Left lobe of liver (tissue), 2 donors: ENCODE measurements at regions not wholly inside any gene's neighbourhood (a gene's known extent, or its start where the extent isn't known, plus 50 kb on each side); places are given as distances from the start of the nearest gene placed in this dataset.
A peak's percentile ranks its signal among the peaks of the same experiment; 100 is the strongest.

Experiments used
- ATAC-seq: fragments of 200-7000 bp; cut with Tn5 transposase; one replicate; pipeline ENCODE4 v1.9.1; 2020; ENCODE audit warnings: mild to moderate bottlenecking, moderate library complexity
- DNase-seq: peaks from one replicate; pipeline ENCODE4 v3.0.0-alpha.2; 2020; ENCODE audit warnings: low spot score
- donor health status: DM: no; HTN: no; CAD: no; lungs with moderate emphysema.
- donor health status: DM: no; HTN: yes; CAD: no.

DNA sequence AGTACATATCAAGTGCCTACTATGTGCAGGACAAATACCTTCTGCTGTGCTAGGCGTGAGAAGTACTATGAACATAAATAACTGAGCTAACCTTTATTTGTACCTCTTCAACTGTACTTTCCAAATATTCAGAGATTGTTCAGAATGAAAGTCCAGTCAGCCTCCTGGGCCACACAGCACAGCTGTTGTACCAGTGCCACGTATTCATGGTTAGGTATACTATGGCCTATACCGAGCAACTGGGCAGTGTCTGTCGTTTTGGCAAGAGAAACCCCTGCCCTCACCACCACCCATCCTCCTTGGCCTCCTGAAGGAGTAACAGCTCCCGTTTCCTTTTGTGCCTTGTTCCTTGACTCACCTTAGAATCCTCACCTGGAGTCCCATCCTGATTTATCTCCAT, 53.0 kb downstream of the RASSF10 start:
- no peak for ATAC-seq
- DNase-seq: no peak

DNA sequence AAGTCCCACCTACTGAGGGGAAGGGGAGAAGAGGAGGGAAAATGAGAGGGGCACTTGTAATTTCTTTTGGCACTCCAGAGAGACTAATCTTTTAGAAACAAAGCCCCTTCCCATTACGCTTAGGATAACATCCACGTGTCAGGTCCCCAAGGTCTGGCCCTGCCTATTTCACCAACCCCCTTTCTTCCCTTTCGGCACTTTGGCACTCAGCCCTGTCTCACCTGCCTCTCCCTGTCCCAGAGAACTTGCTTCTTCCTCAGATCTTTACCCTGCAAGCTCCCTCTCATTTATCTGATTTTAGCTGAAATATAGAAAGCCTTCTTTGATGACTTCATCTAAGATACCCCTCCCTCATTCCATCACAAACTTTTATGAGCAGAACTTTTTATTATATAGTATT, 55.5 kb downstream of the RASSF10 start:
- no peak for ATAC-seq
- DNase-seq: no peak

DNA sequence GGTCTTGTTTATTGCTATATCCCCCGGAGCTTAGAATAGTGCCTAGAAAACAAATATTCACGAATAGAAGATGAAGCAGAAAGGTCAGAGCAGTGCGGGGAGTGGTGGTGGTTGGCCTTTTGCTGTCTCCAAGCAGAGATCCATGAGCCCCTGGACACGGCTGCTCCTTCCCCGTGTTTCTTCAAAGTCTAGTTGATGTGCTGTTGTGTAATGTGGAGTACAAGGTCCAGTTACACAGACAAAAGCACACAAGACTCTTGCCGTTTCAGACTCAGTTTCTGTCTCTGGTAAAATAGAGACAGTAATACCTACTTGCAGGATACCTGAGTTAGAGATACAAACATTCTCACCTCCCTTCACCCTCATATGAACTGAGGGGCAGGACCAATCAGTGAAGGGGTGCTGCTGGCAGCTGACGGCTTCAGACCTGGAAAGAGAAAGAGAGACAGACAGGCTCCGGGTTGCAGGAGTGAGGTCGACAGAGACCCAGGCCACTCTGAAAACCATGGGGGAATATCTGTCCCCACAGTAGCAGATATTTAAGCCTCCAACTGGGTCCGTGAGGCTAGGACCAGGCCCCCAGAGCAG, 56.2 kb downstream of the RASSF10 start:
- peak; percentile 59 for ATAC-seq

DNA sequence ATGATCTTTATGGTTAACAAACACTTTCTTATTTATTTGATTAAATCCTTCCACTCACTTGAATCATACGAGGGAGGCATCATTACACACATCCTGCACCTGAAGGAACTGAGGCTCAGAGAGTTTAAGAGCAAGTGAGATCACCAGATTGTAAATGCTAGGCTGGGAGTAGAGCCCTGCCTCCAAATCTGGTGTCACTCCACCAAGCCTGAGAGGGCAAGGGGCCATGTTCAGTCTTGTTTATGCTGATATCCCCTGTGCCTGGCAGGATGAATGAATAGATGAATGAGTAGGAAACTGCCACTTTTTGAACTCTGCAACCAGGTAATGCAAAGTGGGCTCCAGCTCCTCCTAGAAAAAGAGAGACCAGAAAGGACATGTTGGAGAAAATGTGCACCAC, 59.1 kb downstream of the RASSF10 start:
- no peak for DNase-seq
- no peak for ATAC-seq

More for the DNA sequence above, 56.2 kb downstream of the RASSF10 start:
- no peak for DNase-seq

DNA sequence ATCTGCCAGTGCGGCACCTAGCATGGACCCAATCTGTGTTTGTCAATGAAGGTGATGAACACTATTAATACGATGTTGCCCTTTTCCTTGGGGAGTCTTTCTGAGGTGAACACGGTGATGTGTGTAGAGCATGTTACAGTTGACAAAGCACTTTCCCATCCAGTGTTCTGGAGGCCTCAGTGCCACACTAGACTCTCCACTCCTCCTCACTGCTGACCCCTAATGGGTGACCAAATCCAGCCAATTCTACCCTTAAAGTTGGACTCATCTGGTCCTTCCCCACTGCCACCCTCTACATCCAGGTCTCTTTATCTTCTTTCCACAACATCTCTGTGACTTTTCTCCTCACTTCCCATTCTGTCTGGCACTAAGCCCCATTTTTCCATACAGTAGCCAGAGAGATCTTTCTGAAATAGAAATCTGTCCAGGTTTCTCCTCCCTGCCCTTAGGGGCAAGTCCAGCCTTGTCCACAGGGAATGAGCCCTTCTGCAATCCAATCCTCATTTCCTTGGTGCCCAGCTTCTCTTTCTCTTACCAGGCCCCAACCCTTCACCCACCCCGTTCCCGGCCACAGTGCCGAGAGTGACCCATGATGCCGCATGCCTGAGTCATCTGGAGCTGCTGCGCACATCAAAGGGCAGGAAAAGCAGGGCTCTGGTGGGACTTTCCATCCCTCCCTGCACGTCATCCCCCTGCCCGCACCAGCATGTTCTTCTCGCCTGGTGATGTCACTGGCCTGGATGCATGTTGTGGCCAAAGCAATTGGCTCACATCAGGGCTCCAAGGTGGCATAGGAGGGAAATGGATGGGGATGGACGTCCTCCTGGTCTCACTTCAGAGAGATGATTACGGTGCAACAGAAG, 64.2 kb downstream of the RASSF10 start:
- no peak for DNase-seq
- ATAC-seq: no peak

DNA sequence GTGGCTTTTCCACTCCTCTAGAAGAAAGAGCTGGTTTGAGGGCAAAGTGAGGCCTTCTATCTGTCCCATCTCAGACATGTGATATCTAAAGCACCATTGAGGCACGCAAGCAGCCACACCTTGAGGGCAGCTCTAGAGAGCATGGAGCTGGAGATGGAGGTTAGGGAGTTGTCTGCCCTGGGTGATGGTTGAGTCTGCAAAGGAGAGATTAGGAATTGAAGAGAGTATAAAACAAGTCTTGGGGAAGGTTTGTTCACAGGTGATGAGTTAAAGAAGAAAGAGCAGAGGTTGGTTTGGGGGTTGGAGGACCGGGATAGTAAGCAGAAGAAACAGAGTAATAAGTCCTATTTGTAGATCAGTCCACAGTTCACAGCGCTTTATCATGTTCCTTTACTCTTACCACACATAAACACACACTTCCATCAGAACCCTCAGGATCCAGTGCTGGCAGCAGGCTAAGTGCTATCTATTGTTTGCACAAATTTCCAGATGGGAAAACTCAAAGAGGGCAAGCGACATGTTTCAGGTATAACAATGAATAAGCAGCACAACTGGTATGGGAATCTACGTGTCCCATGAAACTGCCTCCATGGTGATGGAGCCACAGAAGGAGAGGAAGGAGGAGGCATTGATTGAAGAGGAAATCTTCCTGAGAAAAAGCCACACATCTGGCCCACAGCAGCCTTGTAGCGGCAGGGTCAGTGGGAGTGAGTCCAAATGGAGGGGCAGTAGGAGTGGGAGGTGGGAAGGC, 65.8 kb downstream of the RASSF10 start:
- DNase-seq: no peak
- ATAC-seq: no peak

DNA sequence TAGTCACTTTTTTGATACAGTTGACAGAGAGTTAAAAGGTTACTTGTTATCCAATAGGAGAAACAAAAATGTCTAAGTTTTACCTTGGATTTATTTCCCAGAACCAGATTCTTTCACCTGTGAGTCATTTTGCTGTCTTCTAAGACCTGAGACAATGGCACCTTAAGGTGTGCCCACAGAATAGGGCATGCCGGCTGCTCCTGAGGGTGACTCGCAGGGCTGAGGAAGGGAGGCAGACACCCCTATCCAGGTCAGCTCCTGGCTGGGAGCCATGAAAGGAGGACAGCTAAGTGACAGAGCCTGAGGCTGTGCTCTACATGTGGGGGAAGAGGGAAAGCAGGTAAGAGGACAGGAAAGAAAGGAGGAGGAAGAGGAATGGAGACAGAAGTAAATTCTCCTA, 67.8 kb downstream of the RASSF10 start:
- ATAC-seq (no peak), DNase-seq (no peak)

DNA sequence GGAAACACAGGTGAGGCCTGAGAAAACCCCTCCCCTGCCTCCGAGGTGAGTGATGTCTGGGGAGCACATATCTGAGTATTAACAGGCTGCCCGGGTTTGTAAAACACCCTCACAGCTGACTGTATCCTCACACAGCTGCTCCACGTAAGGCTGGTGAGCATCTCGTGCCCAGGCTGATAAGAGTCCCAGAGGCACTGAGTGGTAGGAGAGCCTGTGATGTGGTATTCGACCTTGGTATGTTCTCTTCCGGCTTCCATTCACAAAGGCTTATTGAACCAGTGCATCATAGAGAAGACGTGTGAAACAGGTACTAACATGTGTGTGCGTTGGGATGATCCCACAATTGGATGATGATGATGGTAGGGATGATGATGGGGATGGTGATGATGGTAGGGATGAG, 71.7 kb downstream of the RASSF10 start:
- DNase-seq (no peak), ATAC-seq (no peak)

DNA sequence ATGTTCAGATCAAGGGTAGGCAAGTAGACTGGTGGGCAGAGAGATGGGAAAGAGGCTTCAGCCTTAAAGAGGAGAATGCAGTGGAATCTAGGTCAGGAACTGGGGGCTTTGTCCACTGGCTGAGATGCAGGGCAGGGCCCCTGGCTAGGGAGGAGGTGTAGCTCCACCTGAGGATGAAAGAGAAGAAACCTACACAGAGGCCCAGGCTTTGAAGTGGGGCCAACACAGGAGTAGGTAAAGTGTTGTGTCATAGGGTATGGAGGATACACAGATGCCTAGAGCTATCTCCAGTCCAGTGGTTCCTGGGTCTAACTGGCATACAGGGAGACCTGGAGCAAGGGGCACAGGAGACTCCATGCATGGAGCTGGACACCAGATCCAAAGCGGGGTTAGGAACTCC, 73.5 kb downstream of the RASSF10 start:
- no peak for DNase-seq
- no peak for ATAC-seq

DNA sequence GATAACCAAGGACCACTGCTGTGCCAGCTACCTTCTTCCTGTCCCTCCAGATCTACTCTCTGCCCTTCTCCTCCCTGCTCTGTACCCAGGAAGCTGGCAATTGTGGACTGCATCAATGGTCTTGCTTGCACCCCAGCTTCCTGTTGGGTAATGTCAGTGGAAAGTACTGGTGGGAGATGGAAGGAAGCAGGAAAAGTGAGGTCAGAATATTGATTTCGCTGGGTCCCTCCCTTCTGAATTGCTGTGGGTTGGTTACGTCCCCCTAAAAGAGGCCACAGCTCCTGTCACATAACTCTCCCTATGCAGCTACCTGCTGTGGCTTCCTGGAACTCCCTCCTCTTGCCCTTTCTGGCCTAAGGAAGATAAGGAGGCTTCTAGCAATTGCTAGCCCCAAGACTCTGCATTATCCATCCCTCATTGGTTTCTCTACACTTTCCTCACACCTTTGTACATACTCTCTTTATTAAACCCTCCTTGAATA, 81.2 kb downstream of the RASSF10 start:
- ATAC-seq (no peak), DNase-seq (no peak)

DNA sequence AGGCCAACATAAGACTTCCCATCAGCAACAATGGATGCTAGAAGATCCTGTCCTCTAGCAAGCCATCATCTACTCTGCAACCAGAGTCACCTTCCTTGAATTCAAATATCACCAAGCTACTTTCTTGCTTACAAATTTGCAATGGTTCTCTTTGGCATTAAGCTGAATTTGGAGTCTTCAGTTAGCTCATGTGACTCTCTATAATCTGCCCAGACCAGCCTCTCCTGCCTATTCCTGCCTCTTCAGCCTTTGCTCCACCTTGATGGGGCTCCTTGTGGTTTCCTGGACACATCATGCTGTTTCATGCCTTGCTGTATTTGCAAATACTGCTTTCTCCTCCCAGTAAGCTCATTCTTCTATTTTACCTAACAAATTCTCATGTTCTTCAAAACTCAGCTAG, 82.3 kb downstream of the RASSF10 start:
- DNase-seq (no peak), ATAC-seq (no peak)

DNA sequence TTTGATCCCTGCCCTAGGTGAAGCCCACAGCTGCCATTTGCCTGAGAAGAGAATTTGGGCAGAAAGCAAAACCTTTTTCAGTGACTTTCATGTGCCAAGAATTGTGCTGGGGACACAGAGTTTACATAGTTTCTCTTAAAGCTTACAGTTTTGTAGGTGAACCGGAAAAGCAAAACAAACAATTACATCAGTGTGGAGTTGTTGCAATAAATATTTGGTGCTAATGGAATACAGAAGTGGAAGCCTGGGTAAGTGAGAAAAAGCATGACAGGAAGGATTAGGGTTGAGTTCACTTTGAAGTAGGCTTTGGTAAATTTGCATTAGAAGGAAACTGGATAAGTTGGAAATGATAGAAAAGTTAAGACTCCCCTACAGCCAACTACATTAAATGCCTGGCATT, 82.7 kb downstream of the RASSF10 start:
- ATAC-seq (no peak), DNase-seq (no peak)

DNA sequence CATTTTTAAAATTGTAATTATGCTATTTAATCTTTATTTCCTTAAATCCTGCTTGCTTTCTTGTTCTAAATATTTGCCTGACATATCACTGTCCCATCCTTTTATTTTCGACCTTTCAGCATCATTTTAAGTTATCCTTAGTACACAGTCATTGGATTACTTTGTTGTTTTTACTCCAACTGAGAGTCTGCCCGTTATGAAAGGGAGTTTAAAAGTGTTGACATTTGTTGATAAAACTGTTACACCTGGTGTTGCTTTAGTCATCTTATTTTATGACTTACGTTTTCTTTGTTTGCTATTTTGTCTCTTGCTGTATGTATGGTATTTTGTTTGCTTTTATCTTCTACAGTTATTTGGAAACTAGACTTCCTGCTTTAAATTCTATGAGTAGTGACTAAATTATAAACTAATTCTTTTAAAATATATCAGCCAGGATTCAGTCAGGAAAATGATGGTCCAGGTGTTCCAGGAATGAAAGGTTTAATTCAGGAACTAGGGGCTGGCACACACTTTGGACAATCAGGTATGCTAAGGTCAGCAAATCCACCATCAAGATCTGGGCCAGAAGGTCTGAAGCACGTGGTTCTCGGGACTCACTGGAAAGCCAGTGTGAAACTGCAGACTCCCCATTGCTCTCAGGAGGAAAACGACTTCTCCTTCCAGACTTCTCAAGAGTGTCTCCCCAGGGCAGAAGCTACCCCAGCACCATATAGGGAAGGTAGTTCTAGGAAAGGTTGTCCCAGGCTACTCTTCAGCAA, 86.0 kb downstream of the RASSF10 start:
- DNase-seq (no peak), ATAC-seq (no peak)

DNA sequence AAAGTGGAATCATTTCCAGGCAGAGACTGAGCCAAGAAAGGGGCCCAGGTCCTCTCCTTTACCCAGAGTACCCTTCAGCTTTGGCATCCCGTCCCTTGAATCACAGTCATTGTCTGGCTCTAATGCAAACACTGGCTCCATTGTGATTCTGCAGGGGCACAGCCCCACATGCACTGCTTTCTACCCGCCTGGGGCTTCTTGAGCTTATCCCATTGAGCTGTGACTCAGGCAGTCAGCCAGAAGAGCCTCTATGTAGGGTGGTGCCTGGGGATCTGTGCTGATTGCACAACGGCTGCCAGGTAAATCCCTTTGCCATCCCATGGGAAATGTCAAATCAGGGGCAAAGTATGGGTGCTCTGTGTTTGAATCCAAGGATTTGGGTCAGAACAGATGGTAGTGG, 88.9 kb downstream of the RASSF10 start:
- no peak for DNase-seq
- ATAC-seq: no peak

DNA sequence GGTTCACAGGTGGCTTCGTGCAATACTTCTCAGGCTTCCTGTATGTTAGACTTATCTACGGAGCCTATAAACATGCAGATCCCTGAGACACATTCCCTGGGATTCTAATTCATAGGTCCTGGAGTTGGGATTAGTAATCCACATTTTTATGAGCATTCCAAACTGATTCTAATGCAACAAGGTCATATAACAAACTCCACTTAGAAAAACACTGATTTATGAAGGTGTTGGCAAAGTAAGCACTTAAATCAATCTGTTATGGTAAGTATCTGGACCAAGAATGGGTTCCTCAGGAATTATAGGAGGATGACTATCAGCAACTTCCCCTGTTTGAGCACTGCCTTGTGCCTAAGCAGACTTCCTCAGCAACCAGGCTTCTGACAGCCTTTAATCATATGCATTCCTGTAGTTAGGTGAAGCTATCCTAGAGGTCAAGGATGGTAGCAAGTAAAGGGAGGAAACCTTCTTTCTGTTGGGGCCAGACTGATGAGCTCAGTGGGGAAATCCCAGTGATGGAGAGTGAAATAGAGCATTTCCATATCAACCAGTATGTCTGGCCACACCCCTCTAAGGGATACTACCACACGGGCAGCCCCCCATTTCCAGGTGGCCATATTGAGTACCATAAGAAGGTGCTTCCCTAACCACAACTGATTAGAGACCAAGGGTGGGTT, 89.6 kb downstream of the RASSF10 start:
- DNase-seq (no peak), ATAC-seq (no peak)

DNA sequence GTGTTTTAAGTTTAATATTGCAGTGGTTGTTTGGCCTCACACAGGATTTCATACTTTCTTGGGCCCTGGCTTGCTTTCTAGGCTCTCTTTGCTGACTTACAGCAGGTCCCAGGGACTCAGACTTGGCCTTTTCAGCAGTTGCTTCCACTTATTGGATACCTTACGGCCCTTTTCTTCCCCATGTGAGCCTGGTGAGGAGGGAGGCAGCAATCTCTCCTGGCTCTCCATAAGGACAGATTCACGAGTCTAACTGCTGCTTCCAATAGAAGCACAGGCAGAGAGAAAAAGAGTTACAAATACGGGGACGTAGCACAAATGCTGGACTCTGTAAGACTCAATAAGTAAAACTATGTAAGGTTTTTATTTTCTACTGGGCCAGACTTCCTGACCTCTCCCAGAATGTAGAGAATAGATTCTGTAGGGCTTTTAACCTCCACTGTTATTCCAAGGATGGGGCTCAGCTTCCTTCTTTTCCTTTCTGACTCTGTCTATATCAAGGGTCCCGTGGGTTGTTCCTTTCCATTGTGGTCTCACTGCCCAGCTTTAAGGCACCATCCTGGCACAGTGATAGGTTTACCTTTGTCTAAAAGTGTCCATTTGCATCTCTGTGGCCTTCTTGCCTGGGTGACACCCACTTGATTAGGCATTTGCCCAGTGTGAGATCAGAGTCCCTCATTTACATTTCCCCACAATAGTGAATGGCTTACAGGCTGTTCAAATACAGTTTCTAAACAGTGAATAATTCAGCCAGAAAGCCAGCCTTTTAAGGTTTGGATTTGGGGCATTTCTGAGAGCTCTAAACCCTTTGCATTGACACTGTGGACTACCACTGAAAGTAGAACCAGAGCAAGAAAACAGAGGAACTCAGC, 92.8 kb downstream of the RASSF10 start:
- DNase-seq (no peak), ATAC-seq (no peak)

DNA sequence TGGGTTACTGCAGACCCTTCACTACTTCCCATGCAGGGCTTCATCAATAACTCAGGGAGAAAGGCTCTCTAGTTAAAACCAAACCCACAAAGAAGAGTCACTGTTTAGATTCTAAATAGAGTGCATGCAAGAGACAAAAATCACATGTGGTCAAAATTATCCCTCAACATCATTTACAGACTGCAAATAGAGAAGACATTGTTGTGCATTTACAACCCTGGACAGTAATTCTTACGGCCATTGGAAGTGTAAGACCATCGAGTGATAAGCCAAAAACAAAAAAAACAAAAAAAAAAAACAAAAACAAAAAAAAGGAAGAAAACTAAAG, 93.4 kb downstream of the RASSF10 start:
- ATAC-seq: no peak
- no peak for DNase-seq

DNA sequence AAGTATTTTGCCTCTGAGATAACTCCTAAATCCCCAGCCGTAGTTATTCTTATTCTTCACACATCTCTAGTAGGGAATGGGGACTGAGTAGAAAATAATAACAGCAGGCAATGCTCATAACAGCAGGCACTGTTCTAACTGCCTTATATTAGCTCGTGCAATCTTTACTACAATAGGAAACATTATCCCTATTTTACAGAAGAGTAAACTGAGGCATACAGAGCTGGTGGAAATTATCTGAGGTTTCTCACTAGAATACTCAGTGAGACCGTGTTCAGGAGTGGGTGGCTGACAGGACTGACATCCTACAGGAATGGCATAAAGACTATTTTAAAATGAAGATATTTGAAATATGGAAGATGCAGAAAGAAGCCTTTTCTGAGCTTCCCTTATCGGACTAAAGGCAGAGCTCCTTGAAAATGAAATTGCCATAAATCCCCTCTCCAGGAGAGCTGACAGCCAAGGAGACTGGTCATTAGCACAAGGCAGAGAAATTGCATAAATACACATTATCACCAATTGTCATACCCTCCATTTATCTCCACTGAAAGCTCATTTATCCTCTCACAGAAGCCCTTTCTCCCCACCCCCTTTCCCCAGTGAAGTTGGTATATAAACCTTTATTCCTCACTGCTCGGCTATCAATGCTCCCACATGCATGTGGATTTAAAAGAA, 93.9 kb downstream of the RASSF10 start:
- ATAC-seq (no peak), DNase-seq (no peak)

DNA sequence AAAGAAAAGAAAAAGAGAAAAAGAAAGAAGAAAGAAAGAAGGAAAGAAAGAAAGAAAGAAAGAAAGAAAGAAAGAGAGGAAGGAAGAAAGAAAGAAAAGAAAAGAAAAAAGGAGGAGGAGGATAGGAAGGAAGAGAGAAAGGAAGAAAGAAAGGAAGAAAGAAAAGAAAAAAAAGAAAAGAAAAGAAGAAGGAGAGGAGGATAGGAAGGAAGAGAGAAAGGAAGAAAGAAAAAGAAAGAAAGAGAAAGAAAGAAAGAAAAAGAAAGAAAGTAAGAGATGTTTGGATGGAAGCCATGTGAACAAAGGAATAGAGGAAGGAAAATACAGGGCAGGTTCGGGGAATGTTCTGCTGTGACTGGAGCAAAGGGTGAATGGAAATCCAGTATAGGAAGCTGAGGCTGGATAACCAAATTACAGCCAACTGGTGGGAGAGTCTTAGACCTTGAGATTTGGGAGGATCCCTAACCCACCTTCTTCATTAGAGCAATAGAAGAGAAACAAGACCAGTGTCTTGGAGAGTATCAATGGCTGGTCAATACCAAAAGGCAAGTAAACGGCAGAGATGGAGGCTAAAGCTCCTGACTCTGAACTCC, 94.9 kb downstream of the RASSF10 start:
- DNase-seq: no peak
- no peak for ATAC-seq
